H1 (cell line): ENCODE measurements at regions not wholly inside any gene's neighbourhood (a gene's known extent, or its start where the extent isn't known, plus 50 kb on each side); places are given as distances from the start of the nearest gene placed in this dataset.

ENCODE experiments used
- MAFK ChIP-seq: IDR thresholded peaks from 2 replicates; pipeline ENCODE4 v1.6.1; 2012; ENCODE audit warnings: low read depth, mild to moderate bottlenecking, improper control_type of control experiment, low read length

GRCh38 chr18:22711192-22711685 is 221.9 kb upstream of the RBBP8 start (continued):
- no peak for TF ChIP-seq MAFK
- TF ChIP-seq, all 59 proteins: peak for 0
